H1 (cell line): ENCODE measurements at regions not wholly inside any gene's neighbourhood (a gene's known extent, or its start where the extent isn't known, plus 50 kb on each side); places are given as distances from the start of the nearest gene placed in this dataset.

Experiments
- CTCF ChIA-PET: fragments of 300-600 bp; sonication (Branson Sonifier 250); formaldehyde crosslinking; loops from one replicate; lab custom pipeline; 2021; ENCODE audit not compliant: partially characterized antibody; lab: Charles Lee
- POLR2A ChIA-PET: fragments of 300-600 bp; sonication (Branson Sonifier 250); formaldehyde crosslinking; loops from one replicate; lab custom pipeline; 2021; ENCODE audit warnings: inconsistent platforms; ENCODE audit not compliant: partially characterized antibody; lab: Charles Lee
- DNase-seq, 2 experiments: peaks; one replicate each; pipeline versions ENCODE4 v3.0.0 to v3.0.0-alpha.2; 2010 to 2022; ENCODE audit warnings: low spot score in 2 of 2, low read depth in 1 of 2, mixed read lengths in 1 of 2
- FAIRE-seq: peaks from 2 replicates; lab custom pipeline; 2011; peaks lifted over from hg19 to GRCh38; lab: Jason Lieb, UNC
- H2AFZ ChIP-seq: 2 replicates; pipeline ENCODE4 v1.8.1; 2012; ENCODE audit warnings: low read length, inconsistent platforms
- H2AK5ac ChIP-seq: 2 replicates; pipeline ENCODE4 v1.6.1; 2013; ENCODE audit warnings: low read depth, low read length
- H2BK120ac ChIP-seq: replicated peaks from 2 replicates; pipeline ENCODE3; 2013; ENCODE audit warnings: low read depth, low read length, inconsistent platforms
- H2BK12ac ChIP-seq: 2 replicates; pipeline ENCODE4 v1.6.1; 2013; ENCODE audit warnings: low read depth, low read length
- H2BK15ac ChIP-seq: 2 replicates; pipeline ENCODE4 v1.6.1; 2013; ENCODE audit warnings: low read length
- H2BK20ac ChIP-seq: 2 replicates; pipeline ENCODE4 v1.6.1; 2013; ENCODE audit warnings: low read length
- H2BK5ac ChIP-seq: 2 replicates; pipeline ENCODE4 v1.6.1; 2013; ENCODE audit warnings: low read depth, low read length
- H3K14ac ChIP-seq: 2 replicates; pipeline ENCODE4 v1.6.1; 2013; ENCODE audit warnings: inconsistent platforms; ENCODE audit not compliant: insufficient read length
- H3K18ac ChIP-seq: 2 replicates; pipeline ENCODE4 v1.6.1; 2013; ENCODE audit warnings: low read length; ENCODE audit errors: extremely low read depth
- H3K23ac ChIP-seq: 2 replicates; pipeline ENCODE4 v1.6.1; 2013; ENCODE audit warnings: inconsistent platforms; ENCODE audit not compliant: insufficient read length
- H3K23me2 ChIP-seq: 2 replicates; pipeline ENCODE4 v1.6.1; 2013; ENCODE audit warnings: low read depth, low read length
- H3K27ac ChIP-seq: 2 replicates; pipeline ENCODE4 v1.6.1; 2011; ENCODE audit warnings: low read depth, low read length, inconsistent platforms
- H3K27me3 ChIP-seq, 4 experiments: replicated peaks in 1 of 4; 1 replicate in 1 of 4; 2 replicates in 3 of 4; pipeline versions ENCODE4 v1.6.1 to v1.8.1; 2011 to 2013; ENCODE audit warnings: low read length in 3 of 4, mild to moderate bottlenecking in 3 of 4, inconsistent platforms in 2 of 4, mixed read lengths in 2 of 4, moderate library complexity in 1 of 4; ENCODE audit not compliant: control insufficient read depth in 3 of 4, insufficient read depth in 3 of 4; ENCODE audit errors: extremely low read depth in 1 of 4
- H3K36me3 ChIP-seq, 4 experiments: 2 replicates each; pipeline versions ENCODE4 v1.6.1 to v1.8.1; 2011 to 2013; ENCODE audit warnings: mild to moderate bottlenecking in 4 of 4, low read length in 3 of 4, moderate library complexity in 2 of 4, control low read depth in 1 of 4, inconsistent platforms in 1 of 4; ENCODE audit not compliant: insufficient read depth in 4 of 4, control insufficient read depth in 2 of 4
- H3K4ac ChIP-seq: replicated peaks from 2 replicates; pipeline ENCODE3; 2013; ENCODE audit warnings: low read length, low read depth, mixed read lengths, inconsistent platforms; ENCODE audit not compliant: insufficient read length
- H3K4me1 ChIP-seq, 4 experiments: replicated peaks in 1 of 4; 1 replicate in 1 of 4; 2 replicates in 3 of 4; pipeline versions ENCODE4 v1.6.1 to v1.8.1; 2011 to 2013; ENCODE audit warnings: low read length in 3 of 4, inconsistent platforms in 2 of 4, mixed read lengths in 1 of 4; ENCODE audit not compliant: insufficient read depth in 4 of 4, control insufficient read depth in 3 of 4
- H3K4me2 ChIP-seq, 2 experiments: 2 replicates each; pipeline versions ENCODE4 v1.6.1 to v1.8.1; 2011 to 2013; ENCODE audit warnings: low read depth in 2 of 2, low read length in 2 of 2, control low read depth in 1 of 2, inconsistent platforms in 1 of 2, mild to moderate bottlenecking in 1 of 2; ENCODE audit not compliant: insufficient read depth in 1 of 2
- H3K4me3 ChIP-seq, 4 experiments: fragments of 200-600, 300-600 bp in 1 of 4; sonication (generic), shearing (Covaris generic), sonication (Bioruptor Twin) in 1 of 4; 2 replicates each; pipeline versions ENCODE4 v1.5.1 to v1.8.1; 2011 to 2016; ENCODE audit warnings: low read length in 4 of 4, low read depth in 3 of 4, control low read depth in 2 of 4, inconsistent platforms in 2 of 4, mild to moderate bottlenecking in 2 of 4, mixed read lengths in 1 of 4, moderate library complexity in 1 of 4; ENCODE audit not compliant: insufficient read depth in 2 of 4; ENCODE audit errors: extremely low read depth in 1 of 4
- H3K56ac ChIP-seq: replicated peaks from 2 replicates; pipeline ENCODE3; 2013; ENCODE audit warnings: low read depth, mild to moderate bottlenecking, mixed read lengths, low read length, inconsistent platforms; ENCODE audit not compliant: insufficient read length
- H3K79me1 ChIP-seq: 2 replicates; pipeline ENCODE4 v1.6.1; 2013; ENCODE audit warnings: low read depth, low read length, control low read depth
- H3K79me2 ChIP-seq, 2 experiments: 2 replicates each; pipeline versions ENCODE4 v1.6.1 to v1.8.1; 2012 to 2013; ENCODE audit warnings: low read length in 2 of 2, mild to moderate bottlenecking in 2 of 2, inconsistent platforms in 1 of 2; ENCODE audit not compliant: insufficient read depth in 2 of 2, control insufficient read depth in 1 of 2
- H3K9ac ChIP-seq, 4 experiments: replicated peaks in 1 of 4; 1 replicate in 1 of 4; 2 replicates in 3 of 4; pipeline versions ENCODE4 v1.6.1 to v1.8.1; 2011 to 2013; ENCODE audit warnings: low read depth in 3 of 4, low read length in 3 of 4, control low read depth in 2 of 4, mild to moderate bottlenecking in 2 of 4, moderate library complexity in 2 of 4, inconsistent platforms in 1 of 4; ENCODE audit errors: extremely low read depth in 1 of 4
- H3K9me3 ChIP-seq, 2 experiments: 2 replicates each; pipeline versions ENCODE4 v1.6.1 to v1.8.1; 2012 to 2013; ENCODE audit warnings: mild to moderate bottlenecking in 2 of 2, moderate library complexity in 2 of 2, control low read depth in 1 of 2, inconsistent platforms in 1 of 2, low read depth in 1 of 2, low read length in 1 of 2, mixed read lengths in 1 of 2; ENCODE audit not compliant: insufficient read depth in 2 of 2
- H4K20me1 ChIP-seq, 2 experiments: replicated peaks in 1 of 2; 2 replicates each; pipeline versions ENCODE3 to v1.8.1; 2011 to 2013; ENCODE audit warnings: inconsistent platforms in 2 of 2, low read length in 2 of 2, mild to moderate bottlenecking in 1 of 2; ENCODE audit not compliant: insufficient read depth in 2 of 2, control insufficient read depth in 1 of 2
- H4K5ac ChIP-seq: 2 replicates; pipeline ENCODE4 v1.6.1; 2013; ENCODE audit warnings: low read length, low read depth, mixed read lengths, inconsistent platforms; ENCODE audit not compliant: insufficient read length
- H4K8ac ChIP-seq: 2 replicates; pipeline ENCODE4 v1.8.0; 2013; ENCODE audit warnings: mild to moderate bottlenecking, moderate library complexity, low read length, inconsistent platforms; ENCODE audit not compliant: insufficient read depth; ENCODE audit errors: extremely low read depth
- H4K91ac ChIP-seq: replicated peaks from 2 replicates; pipeline ENCODE3; 2013; ENCODE audit warnings: low read length, mixed read lengths, inconsistent platforms; ENCODE audit not compliant: insufficient read length
- CHD2 ChIP-seq: IDR thresholded peaks from 2 replicates; pipeline ENCODE4 v1.6.1; 2012; ENCODE audit warnings: low read length, improper control_type of control experiment
- GTF2F1 ChIP-seq: IDR thresholded peaks from 2 replicates; pipeline ENCODE4 v1.6.1; 2012; ENCODE audit warnings: low read depth, low read length, improper control_type of control experiment, borderline replicate concordance
- HDAC2 ChIP-seq, 2 experiments: fragments of 300-600 bp in 1 of 2; sonication (generic) in 1 of 2; IDR thresholded peaks; 2 replicates each; pipeline ENCODE4 v1.6.1; 2011 to 2012; ENCODE audit warnings: low read depth in 2 of 2, low read length in 2 of 2, mild to moderate bottlenecking in 2 of 2, moderate library complexity in 2 of 2, borderline replicate concordance in 1 of 2, inconsistent platforms in 1 of 2
- JUN ChIP-seq: IDR thresholded peaks from 2 replicates; pipeline ENCODE4 v1.6.1; 2011; ENCODE audit warnings: low read depth, mild to moderate bottlenecking, improper control_type of control experiment, low read length
- POLR2A ChIP-seq, 2 experiments: IDR thresholded peaks; 1 replicate in 1 of 2; 2 replicates in 1 of 2; pipeline ENCODE4 v1.6.1; 2011; ENCODE audit warnings: low read depth in 2 of 2, low read length in 2 of 2, mild to moderate bottlenecking in 2 of 2; ENCODE audit errors: control extremely low read depth in 1 of 2
- RXRA ChIP-seq: IDR thresholded peaks from 2 replicates; pipeline ENCODE4 v1.6.1; 2011; ENCODE audit warnings: low read depth, mild to moderate bottlenecking, low read length, moderate library complexity; ENCODE audit not compliant: insufficient read depth
- TAF1 ChIP-seq: IDR thresholded peaks from 2 replicates; pipeline ENCODE4 v1.6.1; 2011; ENCODE audit warnings: mild to moderate bottlenecking, low read depth, low read length
- TBP ChIP-seq: IDR thresholded peaks from 2 replicates; pipeline ENCODE4 v1.6.1; 2011; ENCODE audit warnings: low read depth, low read length, improper control_type of control experiment
- WGBS, 2 experiments: shearing (Covaris generic) in 1 of 2; methylation state at CpG; one replicate each; pipeline versions ENCODE4 v1.1.6 to v1.1.7; 2013 to 2015; ENCODE audit warnings: low lambda C conversion rate in 2 of 2, mixed read lengths in 2 of 2, inconsistent platforms in 1 of 2, low coverage in 1 of 2, missing lambda C conversion rate in 1 of 2; ENCODE audit not compliant: insufficient replicate concordance in 2 of 2, insufficient coverage in 1 of 2, insufficient read length in 1 of 2; ENCODE audit errors: extremely low coverage in 1 of 2, missing lambda C conversion rate in 1 of 2; 5-methylcytosine and 5-hydroxymethylcytosine counted together

GRCh38 chr12:68514807-68515411, 95.8 kb upstream of the RAP1B start:
- no peak overlapping the region for H3K14ac ChIP-seq
- POLR2A ChIA-PET, result no interaction called here
- H2AFZ ChIP-seq, result no peak overlapping the region; the same call in 1 of the 2 replicates
- H4K91ac ChIP-seq, result no peak overlapping the region
- CTCF ChIA-PET, result no interaction called here
- H3K4ac ChIP-seq, result no peak overlapping the region
- TF ChIP-seq TAF1 (no peak), GTF2F1 (no peak), POLR2A (IDR thresholded peaks at IDR 0.05; ENCODE audit: control extremely low read depth in 1 of 2, low read depth in 2 of 2, low read length in 2 of 2) (no peak), RXRA (no peak), JUN (no peak), CHD2 (no peak), HDAC2 (IDR thresholded peaks at IDR 0.05; ENCODE audit: borderline replicate concordance in 1 of 2, low read depth in 2 of 2, low read length in 2 of 2) (no peak), TBP (no peak)
- no peaks in the 10 kb centered on the region for H3K27me3 ChIP-seq
- no peaks in the 10 kb centered on the region for H3K9me3 ChIP-seq
- peaks cover 3% of the 10 kb centered on the region; the same call in 1 of the 2 replicates for H3K23me2 ChIP-seq
- H2BK20ac ChIP-seq, result no peak overlapping the region
- H2BK5ac ChIP-seq, result no peak overlapping the region
- no peak overlapping the region for H3K9ac ChIP-seq
- no peaks in the 10 kb centered on the region for H3K4me1 ChIP-seq
- H2AK5ac ChIP-seq, result no peak overlapping the region
- H4K8ac ChIP-seq, result no peak overlapping the region
- no peak for DNase-seq
- no peak for FAIRE-seq
- no peak overlapping the region for H2BK15ac ChIP-seq
- H4K20me1 ChIP-seq, result no peaks in the 10 kb centered on the region
- no peak overlapping the region for H3K23ac ChIP-seq
- H3K79me2 ChIP-seq, result no peaks in the 10 kb centered on the region
- H3K27ac ChIP-seq, result no peak overlapping the region
- no peak overlapping the region for H4K5ac ChIP-seq
- no peak overlapping the region for H3K4me3 ChIP-seq
- H2BK12ac ChIP-seq, result no peak overlapping the region
- no peak overlapping the region for H3K56ac ChIP-seq
- H3K36me3 ChIP-seq, result no peaks in the 10 kb centered on the region
- WGBS, 2 experiments, result 84% methylated on average over 3 of the region's 3 CpGs; no CpG with 5 or more reads in 1 of the 2 experiments
- H3K18ac ChIP-seq, result no peak overlapping the region
- no peak overlapping the region for H3K4me2 ChIP-seq
- H2BK120ac ChIP-seq, result no peak overlapping the region
- no peaks in the 10 kb centered on the region for H3K79me1 ChIP-seq
